MM.1S (cell line): ENCODE measurements at regions not wholly inside any gene's neighbourhood (a gene's known extent, or its start where the extent isn't known, plus 50 kb on each side); places are given as distances from the start of the nearest gene placed in this dataset.

ENCODE experiments used
- DNase-seq: peaks from one replicate; pipeline ENCODE4 v3.0.0-alpha.2; 2015
- H2AFZ ChIP-seq: fragments of 300-600 bp; sonication (generic); 2 replicates; pipeline ENCODE4 v1.6.0; 2016; ENCODE audit warnings: antibody characterized with exemption, low read length
- H3F3A ChIP-seq: fragments of 300-600 bp; sonication (generic); 2 replicates; pipeline ENCODE4 v1.6.1; 2016; ENCODE audit warnings: mild to moderate bottlenecking, antibody characterized with exemption, low read length, moderate library complexity, mixed read lengths; ENCODE audit not compliant: insufficient read depth
- H3K27ac ChIP-seq: fragments of 300-600 bp; sonication (generic); 2 replicates; pipeline ENCODE4 v1.5.1; 2016; ENCODE audit warnings: mild to moderate bottlenecking, low read length
- H3K27me3 ChIP-seq: fragments of 300-600 bp; sonication (generic); replicated peaks from 2 replicates; pipeline ENCODE4 v1.6.0; 2016; ENCODE audit warnings: low read length; ENCODE audit not compliant: insufficient read depth
- H3K36me3 ChIP-seq: fragments of 300-600 bp; sonication (generic); replicated peaks from 2 replicates; pipeline ENCODE4 v1.6.1; 2016; ENCODE audit warnings: mild to moderate bottlenecking, low read length, mixed read lengths; ENCODE audit not compliant: insufficient read depth
- H3K4me1 ChIP-seq: fragments of 300-600 bp; sonication (generic); 2 replicates; pipeline ENCODE4 v1.6.1; 2016; ENCODE audit warnings: low read length, mixed read lengths
- H3K4me2 ChIP-seq: fragments of 300-600 bp; sonication (generic); 2 replicates; pipeline ENCODE4 v1.6.0; 2016; ENCODE audit warnings: low read depth, low read length
- H3K4me3 ChIP-seq: fragments of 300-600 bp; sonication (generic); 2 replicates; pipeline ENCODE4 v1.5.1; 2016; ENCODE audit warnings: low read length, mixed read lengths
- H3K79me2 ChIP-seq: fragments of 300-600 bp; sonication (generic); 2 replicates; pipeline ENCODE4 v1.6.1; 2016; ENCODE audit warnings: mixed run types, low read length, mixed read lengths
- H3K9ac ChIP-seq: fragments of 300-600 bp; sonication (generic); 2 replicates; pipeline ENCODE4 v1.6.1; 2016; ENCODE audit warnings: low read length, mixed read lengths
- H3K9me2 ChIP-seq: fragments of 300-600 bp; sonication (generic); replicated peaks from 2 replicates; pipeline ENCODE4 v1.6.1; 2016; ENCODE audit warnings: mild to moderate bottlenecking, low read length, mixed read lengths; ENCODE audit not compliant: insufficient read depth
- H3K9me3 ChIP-seq: fragments of 300-600 bp; sonication (generic); replicated peaks from 2 replicates; pipeline ENCODE4 v1.6.1; 2016; ENCODE audit warnings: mild to moderate bottlenecking, low read length, mixed read lengths; ENCODE audit not compliant: insufficient read depth
- H4K20me1 ChIP-seq: fragments of 300-600 bp; sonication (generic); 2 replicates; pipeline ENCODE4 v1.6.1; 2016; ENCODE audit warnings: mild to moderate bottlenecking, low read length, moderate library complexity, mixed read lengths; ENCODE audit not compliant: insufficient read depth
- EZH2 ChIP-seq: fragments of 300-600 bp; sonication (generic); optimal IDR thresholded peaks from 2 replicates; pipeline ENCODE3; 2017; ENCODE audit warnings: low read depth, mild to moderate bottlenecking, antibody characterized with exemption, low read length, mixed read lengths
- EZH2phosphoT487 ChIP-seq: fragments of 300-600 bp; sonication (generic); IDR thresholded peaks from 2 replicates; pipeline ENCODE4 v1.6.1; 2018; ENCODE audit warnings: antibody characterized with exemption, low read length
- TF ChIP-seq, protein P1 (sequence below): fragments of 300-600 bp; sonication (generic); IDR thresholded peaks from 2 replicates; pipeline ENCODE4 v1.5.1; 2016; ENCODE audit warnings: antibody characterized with exemption, low read length, mixed read lengths

DNA sequence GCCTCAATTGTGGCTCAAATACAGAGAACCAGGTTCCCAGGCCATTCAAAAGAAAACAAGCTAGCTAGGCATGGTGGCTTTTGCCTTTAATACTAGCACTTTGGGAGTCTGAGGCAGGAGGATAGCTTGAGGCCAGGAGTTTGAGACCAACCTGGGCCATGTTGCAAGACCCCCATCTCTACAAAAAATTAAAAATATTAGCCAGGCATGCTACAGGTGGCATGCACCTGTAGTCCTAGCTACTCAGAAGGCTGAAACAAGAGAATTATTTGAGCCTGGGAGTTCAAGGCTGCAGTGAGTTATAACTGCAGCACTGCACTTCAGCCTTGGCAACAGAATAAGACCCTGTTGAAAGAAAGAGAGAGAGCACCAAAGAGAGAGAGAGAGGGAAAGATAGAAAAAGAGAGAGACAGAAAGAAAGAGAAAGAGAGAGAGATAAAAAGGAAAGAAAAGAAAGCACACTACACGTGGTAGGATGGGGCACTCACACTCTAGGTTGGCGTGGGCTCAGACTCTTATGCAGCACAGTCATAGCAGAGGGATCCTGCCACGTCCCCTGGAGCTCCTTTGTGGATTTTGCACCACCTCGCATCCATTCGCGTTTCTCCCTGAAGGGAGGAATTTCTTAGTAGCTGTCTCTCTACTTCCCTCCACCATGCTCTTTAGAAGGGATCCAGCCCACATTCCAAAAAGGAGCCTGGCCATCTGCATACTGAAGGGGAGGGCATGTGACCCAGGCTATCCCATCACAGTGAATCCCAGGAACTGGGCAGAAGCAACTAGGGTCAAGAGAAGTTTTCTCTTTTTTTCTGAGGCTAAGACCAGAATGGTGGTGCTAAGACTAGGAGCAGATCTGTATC lies 789.9 kb downstream of the UQCRFS1 start:
- H3K36me3 ChIP-seq, result no peaks in the 10 kb centered on the region
- no peaks in the 10 kb centered on the region for H3F3A ChIP-seq
- TF ChIP-seq, protein P1, sequence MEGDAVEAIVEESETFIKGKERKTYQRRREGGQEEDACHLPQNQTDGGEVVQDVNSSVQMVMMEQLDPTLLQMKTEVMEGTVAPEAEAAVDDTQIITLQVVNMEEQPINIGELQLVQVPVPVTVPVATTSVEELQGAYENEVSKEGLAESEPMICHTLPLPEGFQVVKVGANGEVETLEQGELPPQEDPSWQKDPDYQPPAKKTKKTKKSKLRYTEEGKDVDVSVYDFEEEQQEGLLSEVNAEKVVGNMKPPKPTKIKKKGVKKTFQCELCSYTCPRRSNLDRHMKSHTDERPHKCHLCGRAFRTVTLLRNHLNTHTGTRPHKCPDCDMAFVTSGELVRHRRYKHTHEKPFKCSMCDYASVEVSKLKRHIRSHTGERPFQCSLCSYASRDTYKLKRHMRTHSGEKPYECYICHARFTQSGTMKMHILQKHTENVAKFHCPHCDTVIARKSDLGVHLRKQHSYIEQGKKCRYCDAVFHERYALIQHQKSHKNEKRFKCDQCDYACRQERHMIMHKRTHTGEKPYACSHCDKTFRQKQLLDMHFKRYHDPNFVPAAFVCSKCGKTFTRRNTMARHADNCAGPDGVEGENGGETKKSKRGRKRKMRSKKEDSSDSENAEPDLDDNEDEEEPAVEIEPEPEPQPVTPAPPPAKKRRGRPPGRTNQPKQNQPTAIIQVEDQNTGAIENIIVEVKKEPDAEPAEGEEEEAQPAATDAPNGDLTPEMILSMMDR, result no peak
- no peak for TF ChIP-seq EZH2
- TF ChIP-seq EZH2phosphoT487, result no peak
- H3K4me3 ChIP-seq, result no peak overlapping the region
- H3K9ac ChIP-seq, result no peak overlapping the region
- no peak overlapping the region for H3K27ac ChIP-seq
- H3K9me3 ChIP-seq, result no peaks in the 10 kb centered on the region
- H3K4me1 ChIP-seq, result no peaks in the 10 kb centered on the region
- no peak overlapping the region for H2AFZ ChIP-seq
- no peak overlapping the region for H3K4me2 ChIP-seq
- no peaks in the 10 kb centered on the region for H3K27me3 ChIP-seq
- no peaks in the 10 kb centered on the region for H3K79me2 ChIP-seq
- H3K9me2 ChIP-seq, result no peaks in the 10 kb centered on the region
- no peaks in the 10 kb centered on the region for H4K20me1 ChIP-seq
- no peak for DNase-seq

DNA sequence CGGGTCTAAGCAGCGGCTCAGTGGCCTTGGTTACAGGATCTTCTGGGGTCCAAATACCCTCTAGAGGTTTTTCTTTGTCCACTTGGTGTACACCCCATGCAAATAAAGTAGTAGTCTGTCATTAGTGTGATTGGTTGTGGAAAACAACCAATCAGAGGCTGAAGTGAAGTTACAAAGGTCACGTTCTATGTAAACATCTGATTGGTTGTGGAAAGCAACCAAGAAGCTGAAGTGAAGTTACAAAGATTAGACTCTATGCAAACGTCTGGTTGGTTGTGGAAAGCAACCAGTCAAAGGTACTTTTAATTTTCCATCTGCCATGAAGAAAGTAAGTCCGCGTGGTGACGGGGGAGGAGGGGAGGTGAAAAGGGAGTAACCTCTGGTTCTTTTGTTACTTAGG lies 790.9 kb downstream of the UQCRFS1 start:
- H3K27ac ChIP-seq, result no peak overlapping the region
- no peak overlapping the region for H3K4me3 ChIP-seq
- no peaks in the 10 kb centered on the region for H4K20me1 ChIP-seq
- H3F3A ChIP-seq, result no peaks in the 10 kb centered on the region
- H3K9ac ChIP-seq, result no peak overlapping the region
- no peaks in the 10 kb centered on the region for H3K9me3 ChIP-seq
- H3K36me3 ChIP-seq, result no peaks in the 10 kb centered on the region
- H3K4me2 ChIP-seq, result no peak overlapping the region
- no peak for DNase-seq
- no peak overlapping the region for H2AFZ ChIP-seq
- no peaks in the 10 kb centered on the region for H3K4me1 ChIP-seq
- TF ChIP-seq EZH2phosphoT487, result no peak
- TF ChIP-seq EZH2, result no peak
- TF ChIP-seq, protein P1, result no peak
- H3K79me2 ChIP-seq, result no peaks in the 10 kb centered on the region
- no peaks in the 10 kb centered on the region for H3K9me2 ChIP-seq
- H3K27me3 ChIP-seq, result no peaks in the 10 kb centered on the region

DNA sequence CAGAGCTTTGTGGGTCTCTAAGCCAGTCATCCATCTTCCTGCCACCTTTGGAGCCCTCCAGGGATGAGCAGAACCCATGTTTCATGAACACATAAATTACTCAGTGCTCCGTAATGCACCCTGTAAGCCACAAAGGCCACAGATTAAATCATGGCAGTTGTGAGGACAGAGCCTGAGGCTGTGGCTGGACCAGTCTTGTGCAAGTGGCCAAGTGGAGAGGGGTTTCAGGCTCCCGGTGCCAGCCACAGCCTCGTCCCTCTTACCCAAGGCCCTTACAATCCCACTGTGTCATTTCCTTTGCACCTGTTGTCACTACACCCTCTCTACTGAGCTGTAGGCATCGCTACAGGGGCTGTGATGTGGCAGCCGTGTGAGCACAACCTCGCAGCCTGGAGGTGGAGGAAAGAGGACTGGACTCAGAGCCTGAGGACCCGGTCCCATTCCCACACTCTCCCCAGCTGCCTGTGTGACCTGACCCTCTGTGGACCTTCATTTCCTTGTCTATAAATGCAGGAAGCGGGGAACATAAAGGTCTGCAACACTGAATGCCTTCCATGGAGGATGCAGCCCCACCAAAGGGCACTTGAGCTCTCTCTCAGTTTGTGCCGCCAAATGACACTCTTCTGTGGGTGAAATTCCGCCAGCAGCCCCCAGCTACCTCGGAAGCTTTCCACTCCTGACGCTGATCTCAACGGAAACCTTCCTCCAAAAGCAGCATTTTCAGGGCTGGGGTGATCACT lies 792.0 kb downstream of the UQCRFS1 start:
- no peaks in the 10 kb centered on the region for H3K9me3 ChIP-seq
- H3K9me2 ChIP-seq, result no peaks in the 10 kb centered on the region
- no peaks in the 10 kb centered on the region for H3K79me2 ChIP-seq
- no peak overlapping the region for H3K4me2 ChIP-seq
- no peak overlapping the region for H3K9ac ChIP-seq
- no peak overlapping the region for H3K27ac ChIP-seq
- no peaks in the 10 kb centered on the region for H3K4me1 ChIP-seq
- no peak for DNase-seq
- H3K27me3 ChIP-seq, result no peaks in the 10 kb centered on the region
- H4K20me1 ChIP-seq, result no peaks in the 10 kb centered on the region
- no peaks in the 10 kb centered on the region for H3K36me3 ChIP-seq
- no peak overlapping the region for H2AFZ ChIP-seq
- TF ChIP-seq, protein P1, result no peak
- TF ChIP-seq EZH2phosphoT487 (no peak), EZH2 (no peak)
- no peaks in the 10 kb centered on the region for H3F3A ChIP-seq
- no peak overlapping the region for H3K4me3 ChIP-seq
